T-cell (primary cell): ENCODE measurements at regions not wholly inside any gene's neighbourhood (a gene's known extent, or its start where the extent isn't known, plus 50 kb on each side); places are given as distances from the start of the nearest gene placed in this dataset.
"Not testable (repeated sequence)": the region's sequence is repeated elsewhere in the genome, so short reads cannot be mapped to it uniquely, and the experiment has no call there.

ENCODE experiments used
- ATAC-seq, 4 experiments: fragments of 200-7000 bp in 3 of 4; fragments of 150-1000 bp in 1 of 4; cut with Tn5 transposase; replicated peaks in 1 of 4; 1 replicate in 3 of 4; 2 replicates in 1 of 4; pipeline ENCODE4 v1.10.0; 2021; ENCODE audit warnings: moderate library complexity in 3 of 4, mild to moderate bottlenecking in 2 of 4, moderate number of reproducible peaks in 1 of 4
- CTCF ChIA-PET, 2 donors: fragments of 300-600 bp; sonication (Branson Sonifier 250); formaldehyde crosslinking; loops; one replicate each; lab custom pipeline; 2022; ENCODE audit warnings: antibody characterized with exemption in 2 of 2; lab: Charles Lee
- POLR2A ChIA-PET, 2 donors: fragments of 300-600 bp; sonication (Branson Sonifier 250); formaldehyde crosslinking; loops; one replicate each; lab custom pipeline; 2022; ENCODE audit warnings: antibody characterized with exemption in 2 of 2; lab: Charles Lee
- DNase-seq, 35 experiments: peaks; one replicate each; pipeline versions ENCODE4 v3.0.0 to v3.0.0-alpha.2; 2013 to 2023
- H3K27ac ChIP-seq: one replicate; pipeline ENCODE4 v1.5.1; 2013; ENCODE audit warnings: low read length
- H3K27me3 ChIP-seq, 2 experiments: replicated peaks in 1 of 2; 1 replicate in 1 of 2; 2 replicates in 1 of 2; pipeline versions ENCODE4 v1.6.1 to v1.7.0; 2013; ENCODE audit warnings: low read length in 1 of 2, mixed read lengths in 1 of 2; ENCODE audit not compliant: control insufficient read depth in 2 of 2, insufficient read depth in 2 of 2; ENCODE audit errors: extremely low read depth in 1 of 2
- H3K36me3 ChIP-seq, 2 donors: 1 replicate in 1 of 2; 2 replicates in 1 of 2; pipeline versions ENCODE4 v1.6.1 to v1.7.0; 2013; ENCODE audit warnings: low read length in 1 of 2; ENCODE audit not compliant: control insufficient read depth in 2 of 2, insufficient read depth in 1 of 2; ENCODE audit errors: extremely low read depth in 1 of 2
- H3K4me1 ChIP-seq, 2 experiments: 1 replicate in 1 of 2; 2 replicates in 1 of 2; pipeline versions ENCODE4 v1.6.1 to v1.7.0; 2013; ENCODE audit warnings: low read length in 2 of 2, mixed read lengths in 1 of 2; ENCODE audit not compliant: insufficient read depth in 2 of 2, control insufficient read depth in 1 of 2; ENCODE audit errors: extremely low read depth in 1 of 2
- H3K4me3 ChIP-seq, 2 donors: 1 replicate in 1 of 2; 2 replicates in 1 of 2; pipeline versions ENCODE4 v1.5.1 to v1.7.0; 2013; ENCODE audit warnings: mild to moderate bottlenecking in 2 of 2, low read length in 1 of 2, moderate library complexity in 1 of 2; ENCODE audit not compliant: control insufficient read depth in 1 of 2; ENCODE audit errors: extremely low read depth in 1 of 2
- H3K9me3 ChIP-seq: 2 replicates; pipeline ENCODE4 v1.7.0; 2013
- H3K27ac Mint-ChIP-seq, 2 donors: one replicate each; pipeline ENCODE4 v1.8.0; 2020 to 2021; ENCODE audit warnings: mild to moderate bottlenecking in 2 of 2, mixed read lengths in 2 of 2
- H3K27me3 Mint-ChIP-seq, 2 donors: one replicate each; pipeline ENCODE4 v1.8.0; 2021 to 2022; ENCODE audit warnings: mixed read lengths in 2 of 2
- H3K36me3 Mint-ChIP-seq: one replicate; pipeline ENCODE4 v1.8.0; 2021; ENCODE audit warnings: mixed read lengths
- H3K4me1 Mint-ChIP-seq, 3 donors: one replicate each; pipeline ENCODE4 v1.8.0; 2020 to 2022; ENCODE audit warnings: mixed read lengths in 3 of 3, mild to moderate bottlenecking in 1 of 3
- H3K4me3 Mint-ChIP-seq, 3 donors: one replicate each; pipeline ENCODE4 v1.8.0; 2020 to 2022; ENCODE audit warnings: mild to moderate bottlenecking in 3 of 3, mixed read lengths in 3 of 3, moderate library complexity in 3 of 3
- H3K9me3 Mint-ChIP-seq, 3 donors: one replicate each; pipeline ENCODE4 v1.8.0; 2020 to 2022; ENCODE audit warnings: mixed read lengths in 3 of 3
- WGBS: methylation state at CpG from one replicate; pipeline ENCODE4 v1.1.5; 2013; ENCODE audit warnings: missing lambda C conversion rate; ENCODE audit not compliant: insufficient coverage; 5-methylcytosine and 5-hydroxymethylcytosine counted together

- peaks cover 9 to 15% (median 11%) of the 10 kb centered on the region in 3 donors for H3K9me3 Mint-ChIP-seq
- H3K4me3 ChIP-seq, H3K4me3 Mint-ChIP-seq, ATAC-seq, H3K4me1 Mint-ChIP-seq, CTCF ChIA-PET, H3K4me1 ChIP-seq, H3K27ac ChIP-seq, H3K36me3 Mint-ChIP-seq, H3K9me3 ChIP-seq, H3K36me3 ChIP-seq, H3K27me3 Mint-ChIP-seq, H3K27ac Mint-ChIP-seq, DNase-seq, POLR2A ChIA-PET, H3K27me3 ChIP-seq: not testable (repeated sequence)
- WGBS, result no CpG with 5 or more reads among the region's 4 CpGs
Measured at GRCh38 chr20:30540330-30541069, 717.0 kb upstream of the DEFB115 start.

- H3K27me3 Mint-ChIP-seq, ATAC-seq, CTCF ChIA-PET, H3K27me3 ChIP-seq, H3K9me3 Mint-ChIP-seq, H3K27ac Mint-ChIP-seq, DNase-seq, H3K4me1 Mint-ChIP-seq, H3K27ac ChIP-seq, H3K36me3 Mint-ChIP-seq, POLR2A ChIA-PET, H3K4me1 ChIP-seq, H3K36me3 ChIP-seq, H3K4me3 ChIP-seq, H3K4me3 Mint-ChIP-seq, H3K9me3 ChIP-seq: not testable (repeated sequence)
- no CpG with 5 or more reads among the region's 4 CpGs for WGBS
Measured at GRCh38 chr20:30551236-30551635, 706.2 kb upstream of the DEFB115 start.

GRCh38 chr20:30556797-30557196 is 700.7 kb upstream of the DEFB115 start:
- not testable (repeated sequence) for H3K4me3 Mint-ChIP-seq

GRCh38 chr20:30565086-30565485 is 692.4 kb upstream of the DEFB115 start:
- H3K27ac Mint-ChIP-seq, H3K9me3 ChIP-seq, H3K9me3 Mint-ChIP-seq, H3K4me3 Mint-ChIP-seq, H3K27ac ChIP-seq, ATAC-seq, H3K27me3 ChIP-seq, H3K4me3 ChIP-seq, H3K36me3 Mint-ChIP-seq, DNase-seq, POLR2A ChIA-PET, H3K27me3 Mint-ChIP-seq, H3K4me1 Mint-ChIP-seq, CTCF ChIA-PET, H3K36me3 ChIP-seq, H3K4me1 ChIP-seq: not testable (repeated sequence)
- WGBS, result 73% methylated on average over 10 of the region's 19 CpGs

More at GRCh38 chr20:30556797-30557196, 700.7 kb upstream of the DEFB115 start:
- WGBS, result no CpG with 5 or more reads among the region's 1 CpG
- H3K9me3 ChIP-seq, H3K27me3 Mint-ChIP-seq, H3K4me1 ChIP-seq, H3K27ac ChIP-seq, H3K4me1 Mint-ChIP-seq, CTCF ChIA-PET, ATAC-seq, H3K36me3 Mint-ChIP-seq, DNase-seq, H3K4me3 ChIP-seq, H3K27me3 ChIP-seq, H3K9me3 Mint-ChIP-seq, POLR2A ChIA-PET, H3K27ac Mint-ChIP-seq, H3K36me3 ChIP-seq: not testable (repeated sequence)

- H3K4me3 Mint-ChIP-seq, H3K36me3 Mint-ChIP-seq, H3K27ac Mint-ChIP-seq, H3K9me3 ChIP-seq, H3K4me3 ChIP-seq, H3K27ac ChIP-seq, POLR2A ChIA-PET, CTCF ChIA-PET, H3K9me3 Mint-ChIP-seq, H3K27me3 ChIP-seq, DNase-seq, ATAC-seq, H3K36me3 ChIP-seq, H3K4me1 ChIP-seq, H3K4me1 Mint-ChIP-seq, H3K27me3 Mint-ChIP-seq: not testable (repeated sequence)
- WGBS, result 83% methylated on average over 2 of the region's 12 CpGs
Measured at GRCh38 chr20:30569867-30570266, 687.6 kb upstream of the DEFB115 start.

- H3K36me3 ChIP-seq, H3K27me3 ChIP-seq, H3K4me3 Mint-ChIP-seq, H3K27me3 Mint-ChIP-seq, H3K27ac Mint-ChIP-seq, H3K4me1 ChIP-seq, H3K36me3 Mint-ChIP-seq, ATAC-seq, H3K9me3 ChIP-seq, H3K27ac ChIP-seq, DNase-seq, H3K4me3 ChIP-seq, POLR2A ChIA-PET, H3K9me3 Mint-ChIP-seq, CTCF ChIA-PET, H3K4me1 Mint-ChIP-seq: not testable (repeated sequence)
- 100% methylated on average over 1 of the region's 4 CpGs for WGBS
Measured at GRCh38 chr20:30570622-30571021, 686.8 kb upstream of the DEFB115 start.

- WGBS, result no CpG with 5 or more reads among the region's 2 CpGs
- H3K27ac ChIP-seq, H3K27me3 ChIP-seq, H3K27me3 Mint-ChIP-seq, H3K4me3 Mint-ChIP-seq, POLR2A ChIA-PET, CTCF ChIA-PET, H3K4me1 ChIP-seq, H3K9me3 Mint-ChIP-seq, ATAC-seq, DNase-seq, H3K9me3 ChIP-seq, H3K36me3 Mint-ChIP-seq, H3K4me3 ChIP-seq, H3K27ac Mint-ChIP-seq, H3K4me1 Mint-ChIP-seq, H3K36me3 ChIP-seq: not testable (repeated sequence)
Measured at GRCh38 chr20:30574337-30574736, 683.1 kb upstream of the DEFB115 start.
